ENCODE measurements at regions not wholly inside any gene's neighbourhood (a gene's known extent, or its start where the extent isn't known, plus 50 kb on each side); places are given as distances from the start of the nearest gene placed in this dataset.

DNA sequence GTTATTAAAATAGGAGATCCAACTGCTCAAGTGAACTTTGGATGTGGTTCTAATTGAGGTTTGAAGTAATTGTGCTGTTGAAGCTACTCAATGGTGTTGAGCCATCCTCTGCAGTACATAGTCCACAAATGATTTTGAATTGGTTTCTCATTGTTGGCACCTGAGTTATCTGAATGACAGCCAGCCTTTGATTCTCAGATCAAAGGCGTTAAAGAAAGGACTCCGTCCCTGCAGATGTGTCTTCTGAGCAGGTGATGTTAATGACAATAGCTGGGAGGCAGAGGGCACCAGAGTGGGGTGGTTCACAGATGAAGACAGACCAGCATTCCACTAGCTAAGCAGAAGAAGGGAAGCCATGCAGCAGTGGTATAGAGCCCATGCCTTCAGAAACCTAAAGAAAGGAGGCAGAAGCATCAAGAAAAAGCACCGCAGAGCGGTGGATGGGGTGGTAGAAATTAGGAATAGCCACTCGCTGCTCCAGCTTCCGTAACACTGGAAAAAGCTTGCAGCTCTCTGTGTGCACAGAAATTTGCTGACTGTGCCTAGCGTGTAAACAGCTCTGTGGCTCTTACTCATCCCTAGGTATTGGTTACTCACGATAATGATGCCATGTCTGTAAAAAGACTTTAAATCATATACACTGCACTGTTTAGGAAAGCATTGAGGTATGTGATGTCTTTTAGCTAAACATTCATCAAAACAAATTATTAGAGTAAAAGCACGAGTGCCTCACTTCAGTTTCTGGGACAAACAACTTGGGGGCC is 79.2 kb upstream of the CLCN4 start:
- intact Hi-C loops (cut with DNase I; ENCODE audit: low total_unique reads), result no loop called here
- no peak overlapping the region for H3K27ac ChIP-seq
- no peaks in the 10 kb centered on the region for H3K9me3 ChIP-seq
- peaks cover 0 to 25% of the 10 kb centered on the region in 2 donors for H3K27me3 ChIP-seq
- H3K4me1 ChIP-seq, result no peaks in the 10 kb centered on the region
- DNase-seq (ENCODE audit: low spot score in 2 of 2), result no peak
- TF ChIP-seq, protein P1, sequence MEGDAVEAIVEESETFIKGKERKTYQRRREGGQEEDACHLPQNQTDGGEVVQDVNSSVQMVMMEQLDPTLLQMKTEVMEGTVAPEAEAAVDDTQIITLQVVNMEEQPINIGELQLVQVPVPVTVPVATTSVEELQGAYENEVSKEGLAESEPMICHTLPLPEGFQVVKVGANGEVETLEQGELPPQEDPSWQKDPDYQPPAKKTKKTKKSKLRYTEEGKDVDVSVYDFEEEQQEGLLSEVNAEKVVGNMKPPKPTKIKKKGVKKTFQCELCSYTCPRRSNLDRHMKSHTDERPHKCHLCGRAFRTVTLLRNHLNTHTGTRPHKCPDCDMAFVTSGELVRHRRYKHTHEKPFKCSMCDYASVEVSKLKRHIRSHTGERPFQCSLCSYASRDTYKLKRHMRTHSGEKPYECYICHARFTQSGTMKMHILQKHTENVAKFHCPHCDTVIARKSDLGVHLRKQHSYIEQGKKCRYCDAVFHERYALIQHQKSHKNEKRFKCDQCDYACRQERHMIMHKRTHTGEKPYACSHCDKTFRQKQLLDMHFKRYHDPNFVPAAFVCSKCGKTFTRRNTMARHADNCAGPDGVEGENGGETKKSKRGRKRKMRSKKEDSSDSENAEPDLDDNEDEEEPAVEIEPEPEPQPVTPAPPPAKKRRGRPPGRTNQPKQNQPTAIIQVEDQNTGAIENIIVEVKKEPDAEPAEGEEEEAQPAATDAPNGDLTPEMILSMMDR (IDR thresholded peaks at IDR 0.05), result no peak
- TF ChIP-seq POLR2A (IDR thresholded peaks at IDR 0.05) (no peak), POLR2AphosphoS5 (IDR thresholded peaks at IDR 0.05) (no peak)
- no peaks in the 10 kb centered on the region for H3K36me3 ChIP-seq
- H3K4me3 ChIP-seq, result no peak overlapping the region

DNA sequence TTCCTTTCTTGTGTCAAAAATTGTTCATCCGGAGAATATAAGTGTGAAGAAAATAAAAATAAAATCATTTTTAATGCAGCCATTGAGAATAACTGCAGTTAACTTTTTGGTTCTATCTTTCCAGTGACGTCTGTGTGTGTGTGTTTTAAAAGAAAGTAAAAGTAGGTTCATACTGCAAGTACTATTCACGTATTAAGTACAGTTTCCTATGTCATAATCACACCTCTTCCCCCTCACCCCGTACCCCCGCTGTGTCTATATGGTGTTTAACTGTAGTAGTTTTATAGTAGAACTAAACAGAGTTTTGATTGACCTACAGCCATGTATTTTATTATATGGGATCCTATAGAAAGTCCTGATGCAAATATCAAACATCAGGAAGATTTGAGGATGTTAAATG is 78.5 kb upstream of the CLCN4 start:
- no peak for DNase-seq (ENCODE audit: low spot score in 2 of 2)
- no peak for TF ChIP-seq POLR2A (IDR thresholded peaks at IDR 0.05)
- TF ChIP-seq, protein P1 (IDR thresholded peaks at IDR 0.05), result no peak
- no peak for TF ChIP-seq POLR2AphosphoS5 (IDR thresholded peaks at IDR 0.05)
- Histone ChIP-seq H3K27ac (no peak overlapping the region), H3K9me3 (no peaks in the 10 kb centered on the region), H3K4me3 (no peak overlapping the region), H3K4me1 (no peaks in the 10 kb centered on the region), H3K36me3 (no peaks in the 10 kb centered on the region), H3K27me3 (peaks cover 0 to 28% of the 10 kb centered on the region in 2 donors)
- intact Hi-C loops (cut with DNase I; ENCODE audit: low total_unique reads), result no loop called here

DNA sequence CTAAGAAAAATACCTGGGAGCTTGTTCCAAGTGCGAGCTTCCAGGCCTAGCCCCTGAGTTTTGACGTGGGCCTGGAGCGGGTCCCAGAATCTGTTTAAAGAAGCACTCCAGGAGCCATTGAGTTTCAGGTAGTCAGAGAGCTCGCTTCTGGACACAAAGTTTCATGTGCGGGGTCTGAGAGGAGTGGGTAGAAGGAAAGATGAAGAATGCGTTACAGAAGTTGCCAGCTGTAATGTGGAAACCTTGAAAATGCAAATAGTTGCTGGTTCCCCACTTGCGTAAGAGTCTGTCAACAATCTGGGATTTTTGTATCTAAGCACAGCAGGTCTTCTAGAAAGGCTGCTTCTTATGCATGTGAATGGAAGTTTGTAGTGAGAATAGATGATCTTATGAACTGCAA is 77.5 kb upstream of the CLCN4 start:
- Histone ChIP-seq H3K36me3 (no peaks in the 10 kb centered on the region), H3K27ac (no peak overlapping the region), H3K4me1 (no peaks in the 10 kb centered on the region), H3K27me3 (peaks cover 0 to 28% of the 10 kb centered on the region in 2 donors), H3K4me3 (no peak overlapping the region), H3K9me3 (no peaks in the 10 kb centered on the region)
- DNase-seq (ENCODE audit: low spot score in 2 of 2), result no peak
- intact Hi-C loops (cut with DNase I; ENCODE audit: low total_unique reads), result no loop called here
- no peak for TF ChIP-seq POLR2AphosphoS5 (IDR thresholded peaks at IDR 0.05)
- TF ChIP-seq, protein P1 (IDR thresholded peaks at IDR 0.05), result no peak
- TF ChIP-seq POLR2A (IDR thresholded peaks at IDR 0.05), result no peak

DNA sequence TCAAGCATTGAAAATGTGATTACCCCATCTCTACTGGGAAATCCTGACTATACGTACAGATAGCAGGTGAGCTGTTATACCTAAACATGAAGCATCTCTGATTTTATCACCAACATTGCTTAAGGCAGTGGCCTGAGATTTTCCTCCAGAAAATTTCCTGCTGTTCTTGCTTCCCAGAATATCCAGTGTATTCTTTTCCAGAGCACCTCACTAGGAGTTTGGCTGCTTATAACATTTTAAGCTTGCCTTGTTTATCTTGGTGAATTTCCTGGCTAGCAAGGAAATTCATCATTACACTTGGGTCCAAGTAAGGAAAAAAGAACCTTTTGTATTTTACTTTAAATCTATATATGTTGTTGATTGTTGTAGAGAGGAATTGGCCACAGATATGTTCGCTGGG is 73.0 kb upstream of the CLCN4 start:
- intact Hi-C loops (cut with DNase I; ENCODE audit: low total_unique reads), result no loop called here
- Histone ChIP-seq H3K4me1 (no peaks in the 10 kb centered on the region), H3K27ac (peak overlapping the region; percentile 81 to 83), H3K4me3 (no peak overlapping the region), H3K9me3 (no peaks in the 10 kb centered on the region), H3K27me3 (peaks cover 0 to 29% of the 10 kb centered on the region in 2 donors), H3K36me3 (no peaks in the 10 kb centered on the region)
- DNase-seq (ENCODE audit: low spot score in 2 of 2), result no peak
- no peak for TF ChIP-seq POLR2A (IDR thresholded peaks at IDR 0.05)
- TF ChIP-seq, protein P1 (IDR thresholded peaks at IDR 0.05), result no peak
- no peak for TF ChIP-seq POLR2AphosphoS5 (IDR thresholded peaks at IDR 0.05)

DNA sequence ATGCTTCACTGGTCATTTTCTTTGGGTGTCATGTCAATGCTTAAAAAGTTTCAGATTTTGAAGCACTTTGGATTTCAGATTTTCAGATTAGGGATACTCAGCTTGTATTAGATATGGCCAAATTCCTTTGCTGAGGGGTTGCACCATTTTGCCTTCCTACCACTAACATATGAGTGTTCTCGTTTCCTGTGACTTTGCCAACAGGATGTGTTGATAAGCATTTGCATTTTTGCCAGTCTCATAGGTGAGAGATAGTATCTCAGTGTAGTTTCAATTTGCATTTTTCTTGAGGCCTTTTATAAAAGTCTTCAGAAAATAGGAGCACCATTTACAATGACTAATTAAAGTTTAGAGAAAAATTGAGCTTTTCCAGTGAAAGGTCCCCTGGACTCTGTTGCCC is 71.6 kb upstream of the CLCN4 start:
- H3K27ac ChIP-seq, result no peak overlapping the region
- H3K36me3 ChIP-seq, result no peaks in the 10 kb centered on the region
- peaks cover 0 to 29% of the 10 kb centered on the region in 2 donors for H3K27me3 ChIP-seq
- no peak overlapping the region for H3K4me3 ChIP-seq
- no peak for DNase-seq (ENCODE audit: low spot score in 2 of 2)
- TF ChIP-seq, protein P1 (IDR thresholded peaks at IDR 0.05), result no peak
- TF ChIP-seq POLR2A (IDR thresholded peaks at IDR 0.05), result no peak
- no peak for TF ChIP-seq POLR2AphosphoS5 (IDR thresholded peaks at IDR 0.05)
- intact Hi-C loops (cut with DNase I; ENCODE audit: low total_unique reads), result no loop called here
- H3K9me3 ChIP-seq, result no peaks in the 10 kb centered on the region
- no peaks in the 10 kb centered on the region for H3K4me1 ChIP-seq

All from breast epithelium (tissue), 4 donors.